Psoas muscle (tissue), 7 donors: ENCODE measurements at regions not wholly inside any gene's neighbourhood (a gene's known extent, or its start where the extent isn't known, plus 50 kb on each side); places are given as distances from the start of the nearest gene placed in this dataset.

ENCODE experiments used
- ATAC-seq, 4 donors: fragments of 200-7000 bp; cut with Tn5 transposase; one replicate each; pipeline ENCODE4 v1.9.1; 2020; ENCODE audit warnings: moderate library complexity in 3 of 4, mild to moderate bottlenecking in 2 of 4
- DNase-seq, 2 donors: peaks; one replicate each; pipeline ENCODE4 v3.0.0-alpha.2; 2020
- H3K27ac ChIP-seq: fragments of 200-600 bp; one replicate; pipeline ENCODE4 v1.8.0; 2022
- H3K27me3 ChIP-seq, 3 donors: fragments of 200-600 bp in 1 of 3; one replicate each; pipeline versions ENCODE4 v1.6.1 to v1.8.0; 2013 to 2022; ENCODE audit warnings: low read length in 2 of 3, mild to moderate bottlenecking in 2 of 3, moderate library complexity in 1 of 3; ENCODE audit not compliant: insufficient read depth in 3 of 3
- H3K36me3 ChIP-seq, 2 donors: fragments of 200-600 bp in 1 of 2; one replicate each; pipeline versions ENCODE4 v1.6.1 to v1.8.0; 2013 to 2022; ENCODE audit warnings: low read depth in 1 of 2, mild to moderate bottlenecking in 1 of 2, moderate library complexity in 1 of 2; ENCODE audit not compliant: insufficient read depth in 1 of 2
- H3K4me1 ChIP-seq: fragments of 200-600 bp; one replicate; pipeline ENCODE4 v1.8.0; 2022
- H3K4me3 ChIP-seq: fragments of 200-600 bp; one replicate; pipeline ENCODE4 v1.8.0; 2022; ENCODE audit warnings: mild to moderate bottlenecking
- H3K9me3 ChIP-seq: fragments of 200-600 bp; one replicate; pipeline ENCODE4 v1.8.0; 2022
- WGBS, 3 donors: extraction: QIAGEN DNeasy Blood & Tissue Kit; methylation state at CpG; one replicate each; pipeline versions ENCODE4 v1.1.6 to v1.1.7; 2013; 5-methylcytosine and 5-hydroxymethylcytosine counted together
- intact Hi-C, 2 donors: fragments of 100-400 bp; cut with DNase I; formaldehyde crosslinking; loops; one replicate each; pipeline versions ENCODE4 v1.11.0 to v1.14.2; 2022
- TF ChIP-seq, protein P1 (sequence below): fragments of 200-600 bp; IDR thresholded peaks from one replicate; pipeline ENCODE4 v1.8.0; 2022; ENCODE audit warnings: antibody characterized with exemption
- donor health status: healthy with polysubstance abuse.
- donor health status: DM: no; HTN: no; CAD: no; lungs with moderate emphysema.
- donor health status: Bipolar disorder and iron deficiency.
- donor health status: healthy.
- donor health status: DM: yes; HTN: yes; CAD: no.
- donor health status: DM: no; HTN: no; CAD: no.
- donor health status: DM: yes; HTN: yes; CAD: no.

GRCh38 chr10:130611239-130611638 lies 475.0 kb downstream of the GLRX3 start:
- intact Hi-C loops, result no loop called here
- Histone ChIP-seq H3K27me3 (no peaks in the 10 kb centered on the region), H3K9me3 (peaks cover 10% of the 10 kb centered on the region), H3K4me3 (no peak overlapping the region), H3K27ac (no peak overlapping the region), H3K36me3 (no peaks in the 10 kb centered on the region), H3K4me1 (no peaks in the 10 kb centered on the region)
- TF ChIP-seq, protein P1, sequence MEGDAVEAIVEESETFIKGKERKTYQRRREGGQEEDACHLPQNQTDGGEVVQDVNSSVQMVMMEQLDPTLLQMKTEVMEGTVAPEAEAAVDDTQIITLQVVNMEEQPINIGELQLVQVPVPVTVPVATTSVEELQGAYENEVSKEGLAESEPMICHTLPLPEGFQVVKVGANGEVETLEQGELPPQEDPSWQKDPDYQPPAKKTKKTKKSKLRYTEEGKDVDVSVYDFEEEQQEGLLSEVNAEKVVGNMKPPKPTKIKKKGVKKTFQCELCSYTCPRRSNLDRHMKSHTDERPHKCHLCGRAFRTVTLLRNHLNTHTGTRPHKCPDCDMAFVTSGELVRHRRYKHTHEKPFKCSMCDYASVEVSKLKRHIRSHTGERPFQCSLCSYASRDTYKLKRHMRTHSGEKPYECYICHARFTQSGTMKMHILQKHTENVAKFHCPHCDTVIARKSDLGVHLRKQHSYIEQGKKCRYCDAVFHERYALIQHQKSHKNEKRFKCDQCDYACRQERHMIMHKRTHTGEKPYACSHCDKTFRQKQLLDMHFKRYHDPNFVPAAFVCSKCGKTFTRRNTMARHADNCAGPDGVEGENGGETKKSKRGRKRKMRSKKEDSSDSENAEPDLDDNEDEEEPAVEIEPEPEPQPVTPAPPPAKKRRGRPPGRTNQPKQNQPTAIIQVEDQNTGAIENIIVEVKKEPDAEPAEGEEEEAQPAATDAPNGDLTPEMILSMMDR, result no peak
- 79 to 93% (median 86%) methylated on average over 5 of the region's 5 CpGs for WGBS, 3 donors
- ATAC-seq (no peak), DNase-seq (no peak)

DNA sequence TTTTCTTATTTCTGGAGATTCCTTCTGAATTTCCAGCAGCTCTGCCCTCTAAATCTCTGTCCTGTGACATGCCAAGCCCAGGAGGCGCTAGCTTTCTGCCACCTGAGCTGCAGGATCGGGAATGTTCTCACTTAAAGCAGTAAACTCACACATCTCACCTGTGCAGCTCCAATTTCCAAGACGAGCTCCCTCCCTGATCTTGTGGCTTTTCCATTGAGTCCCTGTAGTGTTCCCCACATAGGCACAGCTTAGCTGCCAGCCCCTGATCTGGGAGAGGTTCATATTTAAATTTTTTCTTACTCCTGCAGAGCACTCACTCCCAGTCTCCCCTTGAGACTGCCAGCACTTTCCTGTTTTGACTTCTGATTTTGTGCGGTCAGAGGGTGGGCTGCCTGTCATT lies 479.3 kb downstream of the GLRX3 start:
- Histone ChIP-seq H3K9me3 (peaks cover 10% of the 10 kb centered on the region), H3K36me3 (no peaks in the 10 kb centered on the region), H3K4me1 (no peaks in the 10 kb centered on the region), H3K27ac (no peak overlapping the region), H3K27me3 (peaks cover 0 to 2% (median 0%) of the 10 kb centered on the region in 3 donors), H3K4me3 (no peak overlapping the region)
- DNase-seq, result no peak
- no peak for ATAC-seq
- TF ChIP-seq, protein P1, result no peak
- 7 to 20% (median 13%) methylated on average over 4 of the region's 4 CpGs for WGBS, 3 donors
- intact Hi-C loops, result no loop called here

GRCh38 chr10:130617985-130618384 lies 481.8 kb downstream of the GLRX3 start:
- 58 to 79% (median 64%) methylated on average over 1 of the region's 1 CpG for WGBS, 3 donors
- TF ChIP-seq, protein P1, result no peak
- ATAC-seq, result no peak
- no peak for DNase-seq
- Histone ChIP-seq H3K27me3 (peaks cover 0 to 2% (median 0%) of the 10 kb centered on the region in 3 donors), H3K27ac (no peak overlapping the region), H3K4me1 (no peaks in the 10 kb centered on the region), H3K9me3 (peaks cover 7% of the 10 kb centered on the region), H3K36me3 (no peaks in the 10 kb centered on the region), H3K4me3 (no peak overlapping the region)
- intact Hi-C loops, result no loop called here

- Histone ChIP-seq H3K4me1 (no peaks in the 10 kb centered on the region), H3K4me3 (no peak overlapping the region), H3K36me3 (no peaks in the 10 kb centered on the region), H3K9me3 (peaks cover under 1% of the 10 kb centered on the region), H3K27ac (no peak overlapping the region), H3K27me3 (peaks cover 0 to 2% (median 0%) of the 10 kb centered on the region in 3 donors)
- no peak for ATAC-seq
- no peak for DNase-seq
- TF ChIP-seq, protein P1, result no peak
- intact Hi-C loops, result no loop called here
- WGBS, 3 donors, result 57 to 74% (median 70%) methylated on average over 2 of the region's 2 CpGs
Observed at GRCh38 chr10:130618647-130619046, 482.5 kb downstream of the GLRX3 start.

GRCh38 chr10:130621231-130621775 lies 485.1 kb downstream of the GLRX3 start:
- Histone ChIP-seq H3K27me3 (peaks cover 0 to 2% (median 0%) of the 10 kb centered on the region in 3 donors), H3K4me1 (no peaks in the 10 kb centered on the region), H3K4me3 (no peak overlapping the region), H3K27ac (no peak overlapping the region), H3K36me3 (no peaks in the 10 kb centered on the region), H3K9me3 (no peaks in the 10 kb centered on the region)
- TF ChIP-seq, protein P1, result no peak
- intact Hi-C loops, result no loop called here
- DNase-seq (no peak), ATAC-seq (no peak)
- WGBS, 3 donors, result 46 to 56% (median 48%) methylated on average over 8 of the region's 8 CpGs
